IPS-18a (cell line): ENCODE measurements at regions not wholly inside any gene's neighbourhood (a gene's known extent, or its start where the extent isn't known, plus 50 kb on each side); places are given as distances from the start of the nearest gene placed in this dataset.

Source experiments
- H3K27ac ChIP-seq: one replicate; pipeline ENCODE4 v1.5.1; 2013; ENCODE audit warnings: low read length
- H3K27me3 ChIP-seq: one replicate; pipeline ENCODE4 v1.6.1; 2013; ENCODE audit warnings: mild to moderate bottlenecking, low read length; ENCODE audit not compliant: control insufficient read depth, insufficient read depth
- H3K36me3 ChIP-seq: one replicate; pipeline ENCODE4 v1.6.1; 2013; ENCODE audit warnings: low read depth, low read length; ENCODE audit not compliant: control insufficient read depth
- H3K4me1 ChIP-seq: one replicate; pipeline ENCODE4 v1.6.1; 2013; ENCODE audit warnings: low read depth, low read length; ENCODE audit not compliant: control insufficient read depth
- H3K4me3 ChIP-seq: one replicate; pipeline ENCODE4 v1.5.1; 2013; ENCODE audit warnings: low read length
- H3K9ac ChIP-seq: one replicate; pipeline ENCODE4 v1.6.1; 2013; ENCODE audit warnings: mild to moderate bottlenecking, low read length, moderate library complexity
- H3K9me3 ChIP-seq: one replicate; pipeline ENCODE4 v1.6.1; 2013; ENCODE audit warnings: low read depth, low read length; ENCODE audit not compliant: control insufficient read depth

- Histone ChIP-seq H3K4me3 (no peak overlapping the region), H3K9ac (no peak overlapping the region), H3K27me3 (no peaks in the 10 kb centered on the region), H3K27ac (no peak overlapping the region), H3K4me1 (no peaks in the 10 kb centered on the region), H3K36me3 (no peaks in the 10 kb centered on the region), H3K9me3 (no peaks in the 10 kb centered on the region)
Observed at GRCh38 chr2:43020990-43021669, 205.3 kb downstream of the ZFP36L2 start.

GRCh38 chr2:43020296-43020695 is 206.1 kb downstream of the ZFP36L2 start:
- H3K27ac ChIP-seq: no peak overlapping the region
- H3K9me3 ChIP-seq: no peaks in the 10 kb centered on the region
- no peak overlapping the region for H3K9ac ChIP-seq
- no peaks in the 10 kb centered on the region for H3K27me3 ChIP-seq
- no peaks in the 10 kb centered on the region for H3K4me1 ChIP-seq
- H3K4me3 ChIP-seq: no peak overlapping the region
- H3K36me3 ChIP-seq: no peaks in the 10 kb centered on the region

- H3K27ac ChIP-seq: no peak overlapping the region
- no peak overlapping the region for H3K4me3 ChIP-seq
- H3K9me3 ChIP-seq: no peaks in the 10 kb centered on the region
- H3K36me3 ChIP-seq: no peaks in the 10 kb centered on the region
- H3K27me3 ChIP-seq: no peaks in the 10 kb centered on the region
- H3K4me1 ChIP-seq: no peaks in the 10 kb centered on the region
- H3K9ac ChIP-seq: no peak overlapping the region
Observed at GRCh38 chr2:43019536-43020183, 206.7 kb downstream of the ZFP36L2 start.

- H3K4me1 ChIP-seq: no peaks in the 10 kb centered on the region
- H3K27ac ChIP-seq: no peak overlapping the region
- no peaks in the 10 kb centered on the region for H3K36me3 ChIP-seq
- no peaks in the 10 kb centered on the region for H3K27me3 ChIP-seq
- H3K9me3 ChIP-seq: no peaks in the 10 kb centered on the region
- H3K9ac ChIP-seq: no peak overlapping the region
- no peak overlapping the region for H3K4me3 ChIP-seq
Observed at GRCh38 chr2:43019025-43019367, 207.4 kb downstream of the ZFP36L2 start.

GRCh38 chr2:43018179-43019024 is 208.0 kb downstream of the ZFP36L2 start:
- H3K27me3 ChIP-seq: no peaks in the 10 kb centered on the region
- H3K4me1 ChIP-seq: no peaks in the 10 kb centered on the region
- H3K4me3 ChIP-seq: no peak overlapping the region
- no peak overlapping the region for H3K9ac ChIP-seq
- no peak overlapping the region for H3K27ac ChIP-seq
- H3K36me3 ChIP-seq: no peaks in the 10 kb centered on the region
- no peaks in the 10 kb centered on the region for H3K9me3 ChIP-seq

- Histone ChIP-seq H3K4me1 (no peaks in the 10 kb centered on the region), H3K9me3 (no peaks in the 10 kb centered on the region), H3K9ac (no peak overlapping the region), H3K36me3 (no peaks in the 10 kb centered on the region), H3K27me3 (no peaks in the 10 kb centered on the region), H3K27ac (no peak overlapping the region), H3K4me3 (no peak overlapping the region)
Observed at GRCh38 chr2:43013821-43014345, 212.5 kb downstream of the ZFP36L2 start.

GRCh38 chr2:43012966-43013365 is 213.4 kb downstream of the ZFP36L2 start:
- Histone ChIP-seq H3K9ac (no peak overlapping the region), H3K4me3 (no peak overlapping the region), H3K27me3 (no peaks in the 10 kb centered on the region), H3K9me3 (no peaks in the 10 kb centered on the region), H3K4me1 (no peaks in the 10 kb centered on the region), H3K27ac (no peak overlapping the region), H3K36me3 (no peaks in the 10 kb centered on the region)

- Histone ChIP-seq H3K27ac (no peak overlapping the region), H3K36me3 (no peaks in the 10 kb centered on the region), H3K27me3 (no peaks in the 10 kb centered on the region), H3K4me3 (no peak overlapping the region), H3K9ac (no peak overlapping the region), H3K9me3 (no peaks in the 10 kb centered on the region), H3K4me1 (no peaks in the 10 kb centered on the region)
Observed at GRCh38 chr2:43011158-43011491, 215.3 kb downstream of the ZFP36L2 start.

GRCh38 chr2:43010438-43011157 is 215.8 kb downstream of the ZFP36L2 start:
- Histone ChIP-seq H3K27ac (no peak overlapping the region), H3K36me3 (no peaks in the 10 kb centered on the region), H3K9ac (no peak overlapping the region), H3K9me3 (no peaks in the 10 kb centered on the region), H3K4me1 (no peaks in the 10 kb centered on the region), H3K4me3 (no peak overlapping the region), H3K27me3 (no peaks in the 10 kb centered on the region)

GRCh38 chr2:43009448-43009847 is 217.0 kb downstream of the ZFP36L2 start:
- H3K9ac ChIP-seq: no peak overlapping the region
- no peak overlapping the region for H3K27ac ChIP-seq
- no peaks in the 10 kb centered on the region for H3K36me3 ChIP-seq
- H3K4me3 ChIP-seq: no peak overlapping the region
- no peaks in the 10 kb centered on the region for H3K9me3 ChIP-seq
- H3K27me3 ChIP-seq: no peaks in the 10 kb centered on the region
- no peaks in the 10 kb centered on the region for H3K4me1 ChIP-seq

- Histone ChIP-seq H3K4me3 (no peak overlapping the region), H3K4me1 (no peaks in the 10 kb centered on the region), H3K9me3 (no peaks in the 10 kb centered on the region)
Observed at GRCh38 chr2:43008388-43008787, 216.0 kb upstream of the HAAO start.

More at GRCh38 chr2:43008388-43008787, 216.0 kb upstream of the HAAO start:
- H3K36me3 ChIP-seq: no peaks in the 10 kb centered on the region
- no peak overlapping the region for H3K9ac ChIP-seq
- H3K27ac ChIP-seq: no peak overlapping the region
- no peaks in the 10 kb centered on the region for H3K27me3 ChIP-seq
